ENCODE measurements at regions not wholly inside any gene's neighbourhood (a gene's known extent, or its start where the extent isn't known, plus 50 kb on each side); places are given as distances from the start of the nearest gene placed in this dataset.

DNA sequence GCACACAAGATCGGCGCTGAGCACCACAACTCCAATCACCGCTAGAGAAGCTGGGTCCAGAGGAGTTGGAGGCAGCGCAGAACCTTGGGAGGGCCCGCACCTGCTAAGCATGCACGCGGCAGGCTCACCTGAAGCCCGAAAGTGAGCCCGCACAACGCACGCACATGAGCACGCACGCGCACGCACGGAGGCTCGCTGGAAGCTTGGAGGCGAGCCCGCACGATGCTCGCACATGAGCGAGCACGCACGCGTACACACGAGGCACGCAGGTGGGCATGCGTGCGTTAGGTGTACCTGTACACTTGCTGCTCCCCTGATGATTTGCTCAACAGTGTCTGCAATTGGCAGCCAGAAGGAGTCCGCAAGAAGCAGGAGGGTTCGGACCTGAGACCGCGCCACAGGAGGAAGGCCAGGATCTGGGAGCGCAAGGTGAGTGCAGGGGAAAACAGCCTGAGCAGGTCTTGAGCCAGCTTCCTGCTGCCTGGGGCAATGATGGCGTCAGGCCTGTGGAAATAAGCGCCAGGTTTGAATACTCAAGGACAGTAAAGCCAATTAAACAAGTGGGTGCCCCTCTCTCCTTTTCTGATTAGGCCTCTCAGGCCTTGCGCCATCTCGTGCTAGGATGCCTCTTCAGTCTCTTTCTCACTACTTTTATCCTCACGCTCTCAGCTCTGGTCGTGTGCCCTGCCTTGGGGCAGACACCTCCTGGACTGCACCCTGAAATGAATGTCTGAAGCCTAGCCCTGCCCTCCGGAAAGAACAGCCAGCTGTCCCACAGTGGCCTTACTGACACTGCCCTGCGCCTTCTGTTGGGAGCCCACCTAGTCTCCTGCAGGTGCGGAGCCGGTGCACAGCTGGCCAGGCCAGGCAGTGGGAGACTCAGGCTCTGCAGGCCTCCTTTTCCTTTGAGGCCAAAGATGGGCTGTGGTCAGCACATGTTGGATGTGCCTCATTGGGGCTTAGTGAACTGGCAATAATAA, 340.4 kb downstream of the CDC5L start:
- Histone ChIP-seq H3K4me3 (ENCODE audit: low read length in 2 of 2) (no peak overlapping the region), H3K27ac (ENCODE audit: low read depth, low read length) (no peak overlapping the region), H3K36me3 (ENCODE audit: insufficient read depth, low read length) (no peaks in the 10 kb centered on the region), H3K9me3 (ENCODE audit: control insufficient read depth in 1 of 2, low read length in 2 of 2) (no peaks in the 10 kb centered on the region), H3K27me3 (ENCODE audit: insufficient read depth, low read length) (no peaks in the 10 kb centered on the region), H3K4me1 (ENCODE audit: insufficient read depth, low read length) (no peaks in the 10 kb centered on the region)
- Mint-ChIP-seq H3K27me3 (peaks cover 0 to 3% of the 10 kb centered on the region in 2 donors), H3K4me3 (no peak overlapping the region), H3K27ac (no peak overlapping the region), H3K9me3 (no peaks in the 10 kb centered on the region), H3K36me3 (no peaks in the 10 kb centered on the region), H3K4me1 (no peaks in the 10 kb centered on the region)
- intact Hi-C loops (cut with micrococcal nuclease) = no loop called here
- DNase-seq = no peak
- ChIA-PET CTCF (ENCODE audit: partially characterized antibody) (interaction anchor here (1.3 kb wide), 1 partner anchor 72 kb away, joined by 5 read pairs; no protein-coding TSS in a partner anchor), POLR2A (ENCODE audit: partially characterized antibody) (no interaction called here)

DNA sequence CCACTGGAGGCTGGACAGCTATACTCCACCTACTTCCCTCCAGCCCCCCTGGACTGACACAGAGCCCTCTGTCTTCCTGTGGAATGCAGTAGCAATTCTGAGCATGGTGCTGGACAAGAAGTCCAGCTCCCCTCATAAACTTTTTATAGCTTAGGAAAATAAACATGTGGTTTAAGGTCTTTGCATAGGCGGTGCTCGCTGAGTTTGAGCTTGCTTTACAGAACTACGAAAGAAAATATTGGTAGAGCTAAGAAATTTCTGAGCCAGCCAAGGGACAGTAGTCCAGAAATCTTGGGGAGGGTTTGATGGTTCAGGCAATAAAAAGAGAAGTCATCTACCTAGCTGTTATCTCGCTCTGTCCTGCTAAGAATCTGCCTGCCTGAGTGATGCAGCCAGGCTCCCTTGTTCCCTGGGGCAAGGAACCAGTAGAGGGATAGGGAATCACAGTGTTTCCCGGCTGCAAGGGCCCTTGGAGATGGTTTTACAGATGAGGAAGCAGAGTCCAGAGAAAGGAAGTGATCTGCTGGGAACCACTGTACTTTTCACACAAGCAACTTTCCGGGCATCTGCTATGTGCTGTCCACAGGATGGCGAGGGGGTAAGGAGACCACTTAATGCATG, 343.4 kb downstream of the CDC5L start:
- Histone ChIP-seq H3K36me3 (ENCODE audit: insufficient read depth, low read length) (no peaks in the 10 kb centered on the region), H3K4me3 (ENCODE audit: low read length in 2 of 2) (no peak overlapping the region), H3K27me3 (ENCODE audit: insufficient read depth, low read length) (no peaks in the 10 kb centered on the region), H3K27ac (ENCODE audit: low read depth, low read length) (no peak overlapping the region), H3K4me1 (ENCODE audit: insufficient read depth, low read length) (no peaks in the 10 kb centered on the region), H3K9me3 (ENCODE audit: control insufficient read depth in 1 of 2, low read length in 2 of 2) (no peaks in the 10 kb centered on the region)
- Mint-ChIP-seq H3K4me3 (no peak overlapping the region), H3K27me3 (peaks cover 0 to 1% of the 10 kb centered on the region in 2 donors), H3K27ac (peak overlapping the region in 2 of 7 donors; percentile 25 to 61), H3K9me3 (no peaks in the 10 kb centered on the region), H3K36me3 (no peaks in the 10 kb centered on the region), H3K4me1 (peaks cover 0 to 5% (median 0%) of the 10 kb centered on the region in 4 donors)
- ChIA-PET CTCF (ENCODE audit: partially characterized antibody) (interaction anchor here (1.2 kb wide), 1 partner anchor 10 kb away, joined by 3 read pairs; no protein-coding TSS in a partner anchor), POLR2A (ENCODE audit: partially characterized antibody) (no interaction called here)
- no peak for DNase-seq
- intact Hi-C loops (cut with micrococcal nuclease) = no loop called here

DNA sequence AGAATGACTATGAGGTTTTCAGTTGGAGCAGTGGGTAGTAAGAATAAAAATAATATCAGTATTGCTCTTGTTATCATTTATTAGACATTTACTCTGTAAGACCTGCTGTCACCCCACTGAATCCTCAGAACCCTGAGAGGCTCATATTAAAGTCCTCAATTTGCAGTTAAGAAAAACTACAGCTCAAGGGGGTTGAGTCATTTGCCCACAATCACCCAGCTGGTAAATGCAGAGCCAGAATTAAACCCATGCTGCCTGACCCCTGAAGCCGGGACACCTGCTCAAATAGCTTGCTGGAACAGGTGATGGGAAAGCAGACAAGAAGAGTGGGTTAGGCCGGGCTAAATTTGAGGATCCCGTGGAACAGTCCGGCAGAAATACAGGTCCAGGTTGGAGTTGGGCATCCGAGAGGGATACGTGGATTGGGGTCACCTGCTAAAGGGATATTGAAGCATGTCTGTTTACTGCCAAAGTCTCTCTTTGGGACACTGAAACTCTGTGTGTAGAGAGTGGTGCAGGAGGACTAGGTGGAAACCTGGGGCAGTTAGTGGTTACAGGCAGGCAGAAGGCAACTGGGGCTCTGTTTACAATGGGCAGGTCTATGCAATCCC, 344.1 kb downstream of the CDC5L start:
- intact Hi-C loops (cut with micrococcal nuclease) = no loop called here
- ChIA-PET CTCF (ENCODE audit: partially characterized antibody) (no interaction called here), POLR2A (ENCODE audit: partially characterized antibody) (no interaction called here)
- H3K27me3 Mint-ChIP-seq = no peaks in the 10 kb centered on the region
- H3K36me3 Mint-ChIP-seq = no peaks in the 10 kb centered on the region
- H3K27ac Mint-ChIP-seq = no peak overlapping the region
- no peaks in the 10 kb centered on the region for H3K9me3 ChIP-seq (ENCODE audit: control insufficient read depth in 1 of 2, low read length in 2 of 2)
- no peaks in the 10 kb centered on the region for H3K4me1 ChIP-seq (ENCODE audit: insufficient read depth, low read length)
- H3K4me1 Mint-ChIP-seq = peaks cover 0 to 5% (median under 1%) of the 10 kb centered on the region in 4 donors
- no peaks in the 10 kb centered on the region for H3K36me3 ChIP-seq (ENCODE audit: insufficient read depth, low read length)
- DNase-seq = no peak
- H3K27ac ChIP-seq (ENCODE audit: low read depth, low read length) = no peak overlapping the region
- H3K27me3 ChIP-seq (ENCODE audit: insufficient read depth, low read length) = no peaks in the 10 kb centered on the region
- no peaks in the 10 kb centered on the region for H3K9me3 Mint-ChIP-seq
- H3K4me3 ChIP-seq (ENCODE audit: low read length in 2 of 2) = no peak overlapping the region
- no peak overlapping the region for H3K4me3 Mint-ChIP-seq

DNA sequence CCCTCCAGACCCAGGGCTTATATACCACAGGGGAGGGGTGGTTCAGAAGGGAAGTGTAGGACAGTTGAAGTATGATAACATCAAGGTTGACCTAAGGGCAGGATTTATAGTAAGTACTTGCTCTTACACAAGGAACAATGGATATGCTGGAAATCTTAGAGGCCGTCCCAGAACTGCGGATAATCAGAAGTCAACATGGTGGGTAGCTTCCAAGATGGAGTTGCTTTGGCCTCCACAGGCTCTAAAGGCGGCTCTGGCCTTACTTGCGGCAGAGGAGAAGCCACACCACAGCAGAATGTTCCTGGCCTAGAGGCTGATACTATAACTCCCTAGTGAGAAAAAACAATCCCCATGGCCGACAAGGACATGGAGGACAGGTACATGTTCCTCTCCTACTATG, 344.7 kb downstream of the CDC5L start:
- Histone ChIP-seq H3K9me3 (ENCODE audit: control insufficient read depth in 1 of 2, low read length in 2 of 2) (no peaks in the 10 kb centered on the region), H3K4me3 (ENCODE audit: low read length in 2 of 2) (no peak overlapping the region), H3K4me1 (ENCODE audit: insufficient read depth, low read length) (no peaks in the 10 kb centered on the region), H3K36me3 (ENCODE audit: insufficient read depth, low read length) (no peaks in the 10 kb centered on the region), H3K27ac (ENCODE audit: low read depth, low read length) (no peak overlapping the region), H3K27me3 (ENCODE audit: insufficient read depth, low read length) (no peaks in the 10 kb centered on the region)
- Mint-ChIP-seq H3K4me1 (peaks cover 0 to 5% (median under 1%) of the 10 kb centered on the region in 4 donors), H3K27ac (no peak overlapping the region), H3K27me3 (no peaks in the 10 kb centered on the region), H3K9me3 (no peaks in the 10 kb centered on the region), H3K4me3 (no peak overlapping the region), H3K36me3 (no peaks in the 10 kb centered on the region)
- ChIA-PET POLR2A (ENCODE audit: partially characterized antibody) (no interaction called here), CTCF (ENCODE audit: partially characterized antibody) (no interaction called here)
- intact Hi-C loops (cut with micrococcal nuclease) = no loop called here
- DNase-seq = no peak

DNA sequence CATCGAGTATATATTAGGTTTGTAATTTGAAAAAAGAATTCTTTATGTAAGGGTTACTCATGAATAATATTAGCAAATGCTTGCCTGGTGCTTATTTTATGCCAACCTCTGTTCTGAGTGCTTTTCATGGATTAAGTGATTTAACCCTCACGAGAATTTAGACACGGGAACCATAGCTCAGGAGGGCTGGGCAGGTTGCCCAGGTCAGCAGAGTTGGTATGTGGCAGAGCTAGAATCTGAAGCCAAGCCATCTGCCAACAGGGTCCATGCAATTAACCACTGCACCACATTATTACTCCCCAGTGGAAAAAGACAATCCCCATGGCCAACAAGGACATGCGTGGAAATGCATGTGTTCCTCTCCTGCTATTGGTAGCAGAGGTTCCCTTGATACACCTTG, 345.6 kb downstream of the CDC5L start:
- peaks cover 0 to 5% (median under 1%) of the 10 kb centered on the region in 4 donors for H3K4me1 Mint-ChIP-seq
- no peak overlapping the region for H3K27ac Mint-ChIP-seq
- no peaks in the 10 kb centered on the region for H3K9me3 ChIP-seq (ENCODE audit: control insufficient read depth in 1 of 2, low read length in 2 of 2)
- H3K4me1 ChIP-seq (ENCODE audit: insufficient read depth, low read length) = no peaks in the 10 kb centered on the region
- intact Hi-C loops (cut with micrococcal nuclease) = no loop called here
- ChIA-PET CTCF (ENCODE audit: partially characterized antibody) (no interaction called here), POLR2A (ENCODE audit: partially characterized antibody) (no interaction called here)
- H3K27me3 Mint-ChIP-seq = no peaks in the 10 kb centered on the region
- no peak overlapping the region for H3K4me3 ChIP-seq (ENCODE audit: low read length in 2 of 2)
- H3K9me3 Mint-ChIP-seq = no peaks in the 10 kb centered on the region
- H3K36me3 ChIP-seq (ENCODE audit: insufficient read depth, low read length) = no peaks in the 10 kb centered on the region
- DNase-seq = no peak
- no peaks in the 10 kb centered on the region for H3K36me3 Mint-ChIP-seq
- no peak overlapping the region for H3K27ac ChIP-seq (ENCODE audit: low read depth, low read length)
- no peak overlapping the region for H3K4me3 Mint-ChIP-seq
- no peaks in the 10 kb centered on the region for H3K27me3 ChIP-seq (ENCODE audit: insufficient read depth, low read length)

DNA sequence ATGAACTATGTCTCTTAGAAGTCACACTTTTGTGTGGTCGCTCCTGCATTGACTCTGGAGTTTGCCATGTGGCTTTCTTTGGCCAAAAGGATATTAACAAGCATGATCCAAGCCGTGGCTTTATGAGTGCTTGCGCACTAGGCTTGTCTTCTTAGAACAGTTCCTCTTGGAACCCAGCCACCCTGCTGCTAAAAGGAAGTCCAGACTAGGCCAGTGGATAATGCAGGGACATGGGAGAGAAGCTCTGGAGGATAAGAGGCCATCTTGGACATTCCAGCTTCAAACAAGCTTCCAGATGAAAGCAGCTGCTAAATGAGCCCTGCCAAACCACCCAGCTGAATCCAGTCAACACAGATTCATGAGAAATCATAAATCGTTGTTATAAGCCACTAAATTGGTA, 346.4 kb downstream of the CDC5L start:
- Histone ChIP-seq H3K4me3 (ENCODE audit: low read length in 2 of 2) (no peak overlapping the region), H3K27me3 (ENCODE audit: insufficient read depth, low read length) (no peaks in the 10 kb centered on the region), H3K9me3 (ENCODE audit: control insufficient read depth in 1 of 2, low read length in 2 of 2) (no peaks in the 10 kb centered on the region), H3K36me3 (ENCODE audit: insufficient read depth, low read length) (no peaks in the 10 kb centered on the region), H3K4me1 (ENCODE audit: insufficient read depth, low read length) (no peaks in the 10 kb centered on the region), H3K27ac (ENCODE audit: low read depth, low read length) (no peak overlapping the region)
- H3K4me3 Mint-ChIP-seq = no peak overlapping the region
- H3K9me3 Mint-ChIP-seq = no peaks in the 10 kb centered on the region
- H3K4me1 Mint-ChIP-seq = peaks cover 0 to 5% (median under 1%) of the 10 kb centered on the region in 4 donors
- no peak for DNase-seq
- no peak overlapping the region for H3K27ac Mint-ChIP-seq
- intact Hi-C loops (cut with micrococcal nuclease) = no loop called here
- H3K27me3 Mint-ChIP-seq = no peaks in the 10 kb centered on the region
- H3K36me3 Mint-ChIP-seq = no peaks in the 10 kb centered on the region
- ChIA-PET POLR2A (ENCODE audit: partially characterized antibody) (interaction anchor here (0.6 kb wide), 1 partner anchor 1206 kb away, joined by 3 read pairs; no protein-coding TSS in a partner anchor), CTCF (ENCODE audit: partially characterized antibody) (no interaction called here)

DNA sequence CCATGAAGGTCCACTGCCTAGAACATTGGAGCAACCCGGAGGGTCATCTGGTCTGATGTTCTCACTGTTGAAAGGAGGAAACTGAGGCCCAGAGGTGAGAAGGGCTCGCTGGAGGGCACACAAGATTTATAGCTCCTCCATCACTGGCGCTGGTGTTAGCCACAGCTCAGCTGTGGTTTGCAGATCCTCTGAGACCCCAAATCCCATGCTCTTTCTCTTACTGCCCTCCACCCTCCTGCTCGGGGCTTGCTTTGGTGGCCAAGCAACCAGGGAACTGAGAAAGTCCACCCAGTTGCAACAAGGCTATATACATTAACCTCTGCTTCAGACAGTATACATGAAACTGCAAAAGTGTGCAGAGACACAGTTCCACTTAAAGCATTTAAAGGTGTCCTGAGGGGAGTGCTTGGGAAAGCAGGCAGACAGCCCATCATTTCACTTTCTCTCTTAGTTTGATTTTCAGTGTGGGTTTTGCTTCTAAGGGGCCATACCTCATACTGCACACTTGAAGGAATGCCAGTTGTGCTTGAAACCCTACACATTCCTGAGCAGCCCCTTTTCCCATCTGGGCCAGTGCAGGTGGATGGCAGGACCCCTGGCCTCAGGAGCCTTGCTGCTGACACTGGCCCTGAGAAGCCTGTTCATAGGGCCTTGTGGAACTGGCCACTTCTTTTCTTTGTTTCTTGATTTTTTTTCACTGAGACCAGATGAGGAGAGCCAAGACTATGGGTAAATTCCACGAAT, 347.6 kb downstream of the CDC5L start:
- no peak overlapping the region for H3K4me3 Mint-ChIP-seq
- H3K9me3 ChIP-seq (ENCODE audit: control insufficient read depth in 1 of 2, low read length in 2 of 2) = no peaks in the 10 kb centered on the region
- no peak for DNase-seq

More for the DNA sequence above, 347.6 kb downstream of the CDC5L start:
- no peaks in the 10 kb centered on the region for H3K9me3 Mint-ChIP-seq
- H3K27me3 Mint-ChIP-seq = no peaks in the 10 kb centered on the region
- no peak overlapping the region for H3K4me3 ChIP-seq (ENCODE audit: low read length in 2 of 2)
- H3K4me1 Mint-ChIP-seq = peaks cover 0 to 5% (median under 1%) of the 10 kb centered on the region in 4 donors
- CTCF ChIA-PET (ENCODE audit: partially characterized antibody) = no interaction called here
- intact Hi-C loops (cut with micrococcal nuclease) = no loop called here
- no peak overlapping the region for H3K27ac ChIP-seq (ENCODE audit: low read depth, low read length)
- POLR2A ChIA-PET (ENCODE audit: partially characterized antibody) = no interaction called here
- H3K36me3 ChIP-seq (ENCODE audit: insufficient read depth, low read length) = no peaks in the 10 kb centered on the region
- H3K4me1 ChIP-seq (ENCODE audit: insufficient read depth, low read length) = no peaks in the 10 kb centered on the region
- H3K36me3 Mint-ChIP-seq = no peaks in the 10 kb centered on the region
- peak overlapping the region in 1 of 7 donors; percentile 54 for H3K27ac Mint-ChIP-seq
- no peaks in the 10 kb centered on the region for H3K27me3 ChIP-seq (ENCODE audit: insufficient read depth, low read length)
